ENCODE measurements at regions not wholly inside any gene's neighbourhood (a gene's known extent, or its start where the extent isn't known, plus 50 kb on each side); places are given as distances from the start of the nearest gene placed in this dataset.
"Not testable (repeated sequence)": the region's sequence is repeated elsewhere in the genome, so short reads cannot be mapped to it uniquely, and the experiment has no call there.

- no peak overlapping the region for H3K27ac ChIP-seq
- TF ChIP-seq ZFX (IDR thresholded peaks at IDR 0.05), result no peak
- TF ChIP-seq, protein P1, sequence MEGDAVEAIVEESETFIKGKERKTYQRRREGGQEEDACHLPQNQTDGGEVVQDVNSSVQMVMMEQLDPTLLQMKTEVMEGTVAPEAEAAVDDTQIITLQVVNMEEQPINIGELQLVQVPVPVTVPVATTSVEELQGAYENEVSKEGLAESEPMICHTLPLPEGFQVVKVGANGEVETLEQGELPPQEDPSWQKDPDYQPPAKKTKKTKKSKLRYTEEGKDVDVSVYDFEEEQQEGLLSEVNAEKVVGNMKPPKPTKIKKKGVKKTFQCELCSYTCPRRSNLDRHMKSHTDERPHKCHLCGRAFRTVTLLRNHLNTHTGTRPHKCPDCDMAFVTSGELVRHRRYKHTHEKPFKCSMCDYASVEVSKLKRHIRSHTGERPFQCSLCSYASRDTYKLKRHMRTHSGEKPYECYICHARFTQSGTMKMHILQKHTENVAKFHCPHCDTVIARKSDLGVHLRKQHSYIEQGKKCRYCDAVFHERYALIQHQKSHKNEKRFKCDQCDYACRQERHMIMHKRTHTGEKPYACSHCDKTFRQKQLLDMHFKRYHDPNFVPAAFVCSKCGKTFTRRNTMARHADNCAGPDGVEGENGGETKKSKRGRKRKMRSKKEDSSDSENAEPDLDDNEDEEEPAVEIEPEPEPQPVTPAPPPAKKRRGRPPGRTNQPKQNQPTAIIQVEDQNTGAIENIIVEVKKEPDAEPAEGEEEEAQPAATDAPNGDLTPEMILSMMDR (conservative IDR thresholded peaks at IDR 0.05), result no peak
These were observed 469.0 kb upstream of the PTGER4 start for GRCh38 chr5:40210694-40211093.

DNA sequence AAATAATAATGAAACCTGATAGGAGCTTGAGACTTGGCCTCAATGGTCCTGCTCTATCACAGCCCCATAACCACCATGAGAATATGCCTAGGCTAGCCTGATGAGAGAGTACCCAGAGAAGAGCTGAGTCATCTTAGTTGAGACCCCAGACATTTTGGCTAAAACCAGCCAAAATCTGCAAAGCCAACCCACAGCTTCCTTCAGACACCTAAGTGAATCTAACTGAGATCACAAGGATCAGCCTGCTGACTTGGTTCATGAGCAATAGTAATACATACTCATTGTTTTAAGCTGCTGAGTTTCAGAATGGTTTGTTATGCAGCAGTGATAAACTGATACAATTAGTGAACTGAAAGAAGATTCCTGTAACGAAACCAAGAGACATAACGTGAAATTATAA is 473.7 kb upstream of the PTGER4 start:
- TF ChIP-seq, protein P1 (conservative IDR thresholded peaks at IDR 0.05), result no peak
- TF ChIP-seq ZFX (IDR thresholded peaks at IDR 0.05), result no peak
- no peak overlapping the region for H3K27ac ChIP-seq

GRCh38 chr5:40204144-40204543 is 475.6 kb upstream of the PTGER4 start:
- TF ChIP-seq, protein P1 (conservative IDR thresholded peaks at IDR 0.05), result no peak
- TF ChIP-seq ZFX (IDR thresholded peaks at IDR 0.05), result no peak
- no peak overlapping the region for H3K27ac ChIP-seq

DNA sequence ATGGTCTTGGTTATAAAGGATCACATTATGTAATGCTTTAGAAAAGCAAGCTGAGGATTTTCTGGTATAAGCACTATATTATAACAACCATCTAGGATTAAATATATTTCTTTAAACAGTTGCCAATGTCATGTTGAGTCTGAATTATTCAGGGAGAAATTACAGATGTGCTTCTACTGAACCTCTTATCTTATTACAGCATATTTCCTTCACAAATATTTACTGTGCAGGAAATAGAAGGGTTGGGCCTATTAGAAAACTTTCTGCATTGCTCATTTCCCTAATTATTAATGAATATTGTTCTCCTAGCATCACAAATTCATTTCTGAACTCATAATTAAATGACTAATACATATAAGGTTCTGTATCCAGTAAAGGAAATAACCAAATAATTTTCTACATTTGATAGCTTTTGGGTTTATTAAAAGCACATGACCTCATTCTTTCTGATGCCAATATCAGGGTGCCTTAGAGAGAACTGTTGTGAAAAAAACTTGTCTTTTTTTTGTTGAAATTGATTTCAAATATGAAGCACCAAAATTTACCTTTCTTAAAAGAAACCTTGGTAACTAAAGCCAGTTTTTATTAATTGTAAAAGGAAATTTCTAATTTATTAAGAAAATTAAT is 476.8 kb upstream of the PTGER4 start:
- peak overlapping the region; percentile 53; the same call in 1 of the 2 replicates for H3K27ac ChIP-seq

DNA sequence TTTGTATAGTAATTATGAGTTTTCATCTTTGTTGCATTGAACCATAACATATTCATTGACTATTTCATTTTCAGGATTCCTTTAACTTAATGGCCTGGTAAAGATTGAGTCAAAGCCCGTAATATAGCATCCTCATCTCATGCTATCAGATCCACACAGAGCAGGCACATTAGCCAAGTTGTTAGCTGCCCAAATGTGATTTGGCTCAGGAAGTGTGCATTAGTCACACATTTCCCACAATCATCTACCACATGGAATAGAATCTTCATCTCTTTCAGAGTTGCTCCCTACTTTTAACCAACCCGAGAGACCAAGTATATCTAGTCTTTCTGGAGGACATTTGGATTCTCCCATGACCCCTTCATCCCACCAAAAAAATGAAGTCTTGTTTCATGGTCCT is 481.0 kb upstream of the PTGER4 start:
- H3K27ac ChIP-seq, result no peak overlapping the region

More for the DNA sequence above, 476.8 kb upstream of the PTGER4 start:
- no peak for TF ChIP-seq ZFX (IDR thresholded peaks at IDR 0.05)
- TF ChIP-seq, protein P1 (conservative IDR thresholded peaks at IDR 0.05), result no peak

DNA sequence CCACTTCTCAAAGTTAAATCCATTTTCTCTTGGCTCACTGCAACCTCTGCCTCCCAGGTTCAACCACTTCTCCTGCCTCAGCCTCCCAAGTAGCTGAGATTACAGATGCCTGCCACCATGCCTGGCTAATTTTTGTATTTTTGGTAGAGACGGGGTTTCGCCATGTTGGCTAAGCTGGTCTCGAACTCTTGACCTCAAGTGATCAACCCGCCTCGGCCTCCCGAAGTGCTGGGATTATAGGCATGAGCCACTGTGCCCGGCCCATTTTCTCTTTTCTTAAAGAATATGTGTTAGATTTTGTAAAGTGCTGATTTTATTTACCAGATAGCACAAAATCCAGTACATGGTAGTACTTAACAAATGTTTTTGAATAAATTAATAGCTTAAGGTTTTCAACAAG is 484.1 kb upstream of the PTGER4 start:
- not testable (repeated sequence) for H3K27ac ChIP-seq

More for the DNA sequence above, 481.0 kb upstream of the PTGER4 start:
- TF ChIP-seq ZFX (IDR thresholded peaks at IDR 0.05), result no peak
- TF ChIP-seq, protein P1 (conservative IDR thresholded peaks at IDR 0.05), result no peak

- H3K27ac ChIP-seq, result no peak overlapping the region
- TF ChIP-seq, protein P1 (conservative IDR thresholded peaks at IDR 0.05), result no peak
- no peak for TF ChIP-seq ZFX (IDR thresholded peaks at IDR 0.05)
These were observed 488.6 kb upstream of the PTGER4 start for GRCh38 chr5:40191150-40191549.

- H3K27ac ChIP-seq, result no peak overlapping the region
- TF ChIP-seq, protein P1 (conservative IDR thresholded peaks at IDR 0.05), result no peak
- TF ChIP-seq ZFX (IDR thresholded peaks at IDR 0.05), result no peak
These were observed 507.0 kb upstream of the PTGER4 start for GRCh38 chr5:40172721-40173120.
